Kidney glomerular epithelial cell (primary cell): ENCODE measurements at regions not wholly inside any gene's neighbourhood (a gene's known extent, or its start where the extent isn't known, plus 50 kb on each side); places are given as distances from the start of the nearest gene placed in this dataset.
"Not testable (repeated sequence)": the region's sequence is repeated elsewhere in the genome, so short reads cannot be mapped to it uniquely, and the experiment has no call there.

Experiments
- DNase-seq: peaks from one replicate; lab custom pipeline; 2025; lab: John Stamatoyannopoulos, UW

DNA sequence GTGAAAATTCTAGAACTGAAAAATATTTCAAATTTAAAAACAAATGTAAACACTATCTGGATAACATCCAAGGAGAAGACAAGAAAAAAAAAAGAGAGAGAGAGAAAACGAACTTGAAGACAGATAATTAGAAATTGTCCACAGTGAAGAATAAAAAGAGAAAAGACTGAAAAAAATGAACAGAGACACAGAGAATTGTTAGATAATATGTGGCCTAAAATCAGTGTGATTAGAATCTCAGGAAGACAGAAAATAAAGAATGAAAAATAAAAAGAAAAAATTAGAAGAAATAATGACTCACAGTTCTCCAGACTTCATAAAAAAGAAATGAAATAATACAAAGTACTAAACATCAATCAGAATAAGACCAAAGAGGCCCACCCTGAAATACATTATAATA lies 1209.3 kb downstream of the FSCB start:
- DNase-seq = no peak

DNA sequence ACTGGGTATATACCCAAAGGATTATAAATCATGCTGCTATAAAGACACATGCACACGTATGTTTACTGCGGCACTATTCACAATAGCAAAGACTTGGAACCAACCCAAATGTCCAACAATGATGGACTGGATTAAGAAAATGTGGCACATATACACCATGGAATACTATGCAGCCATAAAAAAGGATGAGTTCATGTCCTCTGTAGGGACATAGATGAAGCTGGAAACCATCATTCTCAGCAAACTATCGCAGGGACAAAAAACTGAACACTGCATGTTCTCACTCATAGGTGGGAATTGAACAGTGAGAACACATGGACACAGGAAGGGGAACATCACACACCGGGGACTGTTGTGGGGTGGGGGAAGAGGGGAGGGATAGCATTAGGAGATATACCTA lies 1211.0 kb downstream of the FSCB start:
- not testable (repeated sequence) for DNase-seq

DNA sequence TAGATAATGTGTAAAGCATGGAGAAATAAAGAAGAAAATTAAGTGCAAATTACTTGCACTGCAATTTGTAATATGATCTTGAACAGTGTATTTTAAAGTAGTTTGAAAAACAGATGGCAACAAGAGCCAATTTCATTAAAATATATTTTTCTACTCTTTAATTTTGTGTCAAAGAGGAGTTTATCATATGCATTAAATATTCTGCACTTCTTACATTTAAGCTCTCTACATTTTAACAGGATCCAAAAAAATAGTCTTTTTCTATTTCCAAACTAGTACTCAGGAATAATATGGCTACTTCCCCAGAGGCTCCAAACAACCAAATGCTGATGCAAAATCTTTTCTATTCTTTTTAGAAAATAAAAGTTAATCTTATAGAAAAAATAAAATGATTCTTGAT lies 1221.5 kb downstream of the FSCB start:
- DNase-seq = no peak

DNA sequence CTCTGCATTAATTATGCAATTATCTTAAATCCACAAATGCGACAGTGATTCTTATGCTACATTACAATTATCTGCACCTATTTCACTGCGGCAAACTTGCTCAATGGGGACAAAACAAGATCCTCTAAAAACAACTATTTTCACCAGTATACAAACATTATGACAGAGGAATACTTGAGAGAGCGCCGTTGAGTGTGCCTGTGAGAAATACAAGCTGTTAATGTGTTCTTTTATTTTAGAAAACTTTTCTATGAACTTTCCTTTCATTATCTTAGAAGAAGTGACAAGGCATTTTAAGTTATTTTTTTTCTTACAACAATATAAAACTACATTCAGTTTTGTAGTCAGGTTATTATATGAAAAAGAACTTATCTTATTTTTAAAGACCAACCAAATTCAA lies 1247.0 kb downstream of the FSCB start:
- no peak for DNase-seq

DNA sequence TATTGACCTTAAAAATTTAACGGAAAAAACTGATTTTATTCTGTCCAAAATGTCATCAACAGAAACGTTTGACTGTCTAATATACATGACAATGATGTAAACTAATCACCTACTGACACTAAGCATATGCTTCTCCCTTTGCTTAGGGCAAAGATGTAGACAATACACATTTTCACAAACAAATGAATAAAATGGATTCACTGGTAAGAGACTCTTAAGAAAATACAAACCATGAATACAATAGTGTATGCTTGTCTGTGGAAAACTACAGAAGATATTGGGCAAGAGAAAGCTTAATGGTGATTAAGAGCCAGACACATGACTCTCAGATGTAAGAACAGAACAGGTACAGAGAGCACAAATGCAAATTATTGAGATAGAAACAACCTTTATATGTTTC lies 1248.7 kb downstream of the FSCB start:
- no peak for DNase-seq

DNA sequence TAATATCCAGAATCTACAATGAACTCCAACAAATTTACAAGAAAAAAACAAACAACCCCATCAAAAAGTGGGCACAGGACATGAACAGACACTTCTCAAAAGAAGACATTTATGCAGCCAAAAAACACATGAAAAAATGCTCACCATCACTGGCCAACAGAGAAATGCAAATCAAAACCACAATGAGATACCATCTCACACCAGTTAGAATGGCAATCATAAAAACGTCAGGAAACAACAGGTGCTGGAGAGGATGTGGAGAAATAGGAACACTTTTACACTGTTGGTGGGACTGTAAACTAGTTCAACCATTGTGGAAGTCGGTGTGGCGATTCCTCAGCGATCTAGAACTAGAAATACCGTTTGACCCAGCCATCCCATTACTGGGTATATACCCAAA lies 1250.1 kb downstream of the FSCB start:
- not testable (repeated sequence) for DNase-seq

DNA sequence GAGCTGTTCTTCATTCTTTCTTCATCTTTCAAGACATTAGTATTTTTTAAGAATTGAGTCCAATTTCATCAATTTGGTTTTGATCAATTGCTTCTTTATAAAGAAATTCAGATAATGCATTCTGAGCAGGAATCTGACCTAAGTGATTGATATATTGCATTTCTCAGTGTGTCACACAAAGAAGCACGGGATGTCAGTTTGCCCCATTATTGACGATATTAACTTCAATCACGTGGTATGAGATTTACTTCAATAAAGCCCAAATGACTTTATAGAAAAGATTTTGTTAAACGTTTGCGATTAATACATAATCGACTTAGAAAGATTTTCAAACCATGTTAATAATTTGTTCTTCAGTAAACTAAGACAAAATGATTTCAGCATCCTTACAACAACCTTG lies 1254.2 kb downstream of the FSCB start:
- no peak for DNase-seq

DNA sequence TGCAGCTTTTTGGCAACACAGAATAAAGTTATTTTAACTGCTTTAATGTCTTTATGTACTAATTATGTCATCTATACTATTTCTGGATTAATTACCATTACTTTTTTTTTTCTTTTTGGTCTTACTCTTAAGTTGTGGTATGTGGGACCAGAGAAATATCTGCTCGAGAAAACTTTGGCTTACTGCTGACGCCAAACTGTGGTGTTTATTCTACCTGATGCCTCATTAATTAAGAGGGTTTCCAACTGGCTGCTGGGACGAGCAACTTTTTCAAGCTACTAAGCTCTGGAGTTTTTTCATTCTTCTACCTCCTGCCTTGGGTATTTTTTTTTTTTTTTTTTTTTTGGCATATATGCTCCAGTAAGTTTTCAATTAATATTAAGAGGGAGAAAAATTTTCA lies 1257.5 kb downstream of the FSCB start:
- DNase-seq = no peak

DNA sequence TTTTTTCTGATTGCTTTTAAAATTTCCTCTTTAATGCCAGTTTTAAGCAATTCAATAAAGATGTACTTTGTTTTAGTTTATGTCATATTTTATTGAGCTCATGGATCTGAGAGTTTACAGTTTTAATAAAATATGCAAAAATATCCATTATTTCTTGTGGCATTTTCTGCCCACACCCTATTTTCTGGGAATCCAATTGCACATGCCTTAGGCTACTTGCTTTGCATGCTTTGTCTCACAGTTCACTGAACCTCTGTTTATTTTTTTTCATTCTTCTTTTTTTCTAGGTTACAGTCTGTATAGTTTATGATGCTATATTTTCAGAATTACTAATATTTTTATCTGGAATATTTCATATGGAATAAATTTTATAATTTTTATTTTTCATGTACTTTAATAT lies 1258.0 kb downstream of the FSCB start:
- no peak for DNase-seq

DNA sequence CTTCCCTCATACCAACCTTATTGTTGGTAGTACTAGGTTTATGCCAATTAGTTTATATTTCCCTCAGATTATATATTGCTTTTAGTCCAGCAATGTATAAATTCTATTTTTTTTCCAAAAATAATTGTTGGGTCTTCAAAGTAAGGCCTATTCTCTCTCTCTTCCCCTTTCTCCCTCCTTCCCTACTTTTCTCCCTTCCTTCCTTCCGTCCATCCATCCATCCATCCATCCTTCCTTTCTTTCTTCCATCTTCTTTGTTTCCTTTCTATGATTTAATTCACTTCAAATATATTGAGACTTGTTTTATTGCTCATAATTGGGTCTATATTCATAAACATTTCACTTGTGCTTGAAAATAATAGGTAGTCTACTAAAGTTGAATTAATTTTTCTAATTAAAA lies 1259.2 kb downstream of the FSCB start:
- DNase-seq = no peak

DNA sequence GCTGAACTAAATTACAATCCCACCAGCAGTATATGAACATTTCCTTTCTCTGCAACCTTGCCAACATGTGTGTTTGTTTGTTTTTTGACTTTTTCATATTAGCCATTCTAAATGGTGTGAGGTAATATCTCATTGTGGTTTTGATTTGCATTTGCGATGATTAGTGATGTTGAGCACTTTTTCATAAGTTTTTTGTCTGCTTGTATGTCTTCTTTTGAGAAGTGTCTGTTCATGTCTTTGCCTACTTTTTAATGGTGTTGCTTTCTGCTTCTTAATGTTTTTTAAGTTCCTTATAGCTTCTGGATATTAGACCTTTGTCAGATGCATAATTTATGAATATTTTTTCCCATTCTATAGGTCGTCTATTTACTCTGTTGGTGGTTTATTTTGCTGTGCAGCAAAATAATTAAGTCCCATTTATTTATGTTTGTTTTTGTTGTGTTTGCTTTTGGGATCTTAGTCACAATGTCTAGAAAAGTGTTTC lies 1262.9 kb downstream of the FSCB start:
- no peak for DNase-seq

DNA sequence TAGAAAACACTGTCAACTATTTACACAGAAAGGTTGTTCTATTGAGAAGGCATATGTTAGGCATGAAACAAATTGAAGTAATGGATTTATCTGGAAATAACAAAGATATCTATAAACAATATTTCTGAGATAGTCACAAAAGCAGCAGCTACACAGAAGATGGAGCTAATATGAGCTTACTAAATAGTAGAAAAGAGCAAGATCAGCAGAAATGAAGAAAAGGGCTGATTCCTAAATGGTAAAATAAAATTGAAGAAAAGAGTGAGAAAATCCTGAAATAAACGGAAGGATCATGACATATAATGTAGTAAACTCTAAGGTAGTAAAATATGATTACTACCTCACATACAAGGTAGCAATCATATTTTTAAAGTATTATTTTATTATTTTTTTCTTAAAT lies 1263.9 kb downstream of the FSCB start:
- no peak for DNase-seq

DNA sequence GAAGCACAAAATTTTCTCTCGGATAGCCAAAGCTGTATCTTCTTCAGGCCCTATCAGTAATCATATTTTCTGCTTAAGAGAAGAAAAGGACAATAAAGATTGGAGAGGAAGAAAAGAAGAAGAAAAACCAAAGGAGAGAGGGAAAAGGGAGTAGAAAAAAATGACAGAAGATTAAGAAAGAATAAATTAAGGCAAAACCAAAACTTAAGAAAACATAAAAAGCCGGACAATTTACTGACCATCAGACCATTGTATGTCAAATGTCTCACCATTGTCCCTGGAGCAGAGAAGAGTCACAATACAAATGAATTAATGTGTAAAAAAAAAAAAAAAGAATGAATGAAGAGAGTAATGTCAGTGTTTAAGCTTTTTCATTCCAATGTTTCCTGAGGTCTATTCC lies 1274.8 kb downstream of the FSCB start:
- DNase-seq = no peak

DNA sequence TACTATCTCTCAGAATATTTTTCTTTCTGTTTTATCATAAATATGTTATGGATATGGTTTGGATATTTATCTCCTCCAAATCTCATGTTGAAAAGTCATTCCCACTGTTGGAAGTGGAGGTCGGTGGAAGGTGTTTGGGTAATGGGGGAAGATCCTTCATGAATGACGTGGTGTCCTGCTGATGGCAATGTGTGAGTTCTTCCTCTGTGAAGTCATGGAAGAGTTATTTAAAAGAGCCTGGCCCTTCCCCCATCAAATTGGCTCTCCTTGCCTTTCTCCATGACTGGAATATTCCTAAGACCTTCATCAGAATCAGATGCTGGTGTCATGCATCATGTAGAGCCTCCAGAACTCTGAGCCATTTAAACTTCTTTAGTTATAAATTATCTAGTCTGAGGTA lies 1291.6 kb downstream of the FSCB start:
- DNase-seq = no peak

DNA sequence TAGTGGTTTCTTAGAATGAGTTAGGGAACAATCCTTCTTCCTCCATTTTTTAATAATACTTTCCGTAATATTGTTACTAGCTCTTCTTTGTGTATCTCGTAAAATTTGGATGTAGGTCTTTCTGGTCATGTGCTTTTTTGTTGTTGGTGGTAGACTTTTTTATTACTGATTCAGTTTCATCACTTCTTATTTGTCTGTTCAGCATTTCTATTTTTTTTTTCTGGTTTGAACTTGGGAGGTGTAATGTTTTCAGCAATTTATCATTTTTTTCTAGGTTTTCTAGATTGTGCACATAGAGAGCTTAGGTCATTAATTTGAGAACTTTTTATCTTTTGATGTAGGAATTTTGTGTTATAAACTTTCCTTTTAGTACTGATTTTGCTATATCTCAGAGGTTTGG lies 1299.9 kb downstream of the FSCB start:
- DNase-seq = no peak

DNA sequence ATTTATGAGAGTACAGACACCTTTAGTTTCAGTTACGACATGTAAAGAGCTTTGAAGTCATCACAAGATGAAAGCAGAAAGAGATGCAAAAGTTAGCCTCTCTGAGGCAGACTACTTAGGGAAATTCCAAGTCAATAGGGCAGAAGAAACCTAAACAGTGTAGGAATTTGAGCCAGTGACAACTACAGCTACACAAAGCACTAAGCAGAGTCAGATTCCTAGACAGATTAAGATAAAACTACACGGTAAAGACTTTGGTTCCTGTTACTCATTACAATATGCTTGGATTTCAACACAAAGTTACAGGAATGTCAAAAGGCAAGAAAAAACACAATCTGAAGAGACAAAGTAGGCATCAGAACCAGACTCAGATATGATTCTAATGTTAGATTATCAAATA lies 1302.3 kb downstream of the FSCB start:
- DNase-seq = peak; percentile 17

DNA sequence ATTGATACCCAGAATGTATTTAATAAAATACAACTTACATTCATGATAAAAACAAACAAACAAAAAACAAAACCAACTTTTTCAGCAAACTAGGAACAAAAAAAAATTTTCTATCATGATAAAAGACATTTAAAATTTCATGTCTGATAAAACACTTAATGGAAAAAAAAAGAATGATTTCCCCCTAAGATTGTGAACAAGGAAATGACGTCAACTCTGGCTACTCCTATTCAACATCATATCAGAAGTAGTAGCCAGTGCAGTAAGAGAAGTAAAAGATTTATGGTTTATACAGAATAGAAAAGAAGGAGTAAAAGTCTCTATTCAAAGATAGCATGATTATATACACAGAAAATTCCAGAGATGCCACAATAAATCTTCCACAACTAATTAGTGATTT lies 1306.6 kb downstream of the FSCB start:
- no peak for DNase-seq

DNA sequence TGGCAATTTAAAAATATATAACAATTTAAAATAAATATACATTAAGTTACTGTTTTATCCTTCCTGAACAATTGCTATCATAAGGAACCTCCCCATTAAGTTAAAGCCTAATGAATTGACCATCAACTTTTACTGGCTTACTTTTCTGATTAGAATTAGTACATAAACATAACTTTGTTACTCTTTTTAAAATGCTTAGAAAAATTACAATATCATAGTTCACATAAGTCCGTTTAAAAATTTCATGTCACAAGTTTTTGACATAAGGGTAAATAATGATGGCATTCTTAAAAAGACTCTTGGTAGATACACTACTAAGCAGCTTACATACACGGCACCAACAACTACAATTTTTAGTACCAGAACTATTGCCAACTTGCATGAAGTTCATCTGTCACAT lies 1308.6 kb downstream of the FSCB start:
- DNase-seq = no peak

DNA sequence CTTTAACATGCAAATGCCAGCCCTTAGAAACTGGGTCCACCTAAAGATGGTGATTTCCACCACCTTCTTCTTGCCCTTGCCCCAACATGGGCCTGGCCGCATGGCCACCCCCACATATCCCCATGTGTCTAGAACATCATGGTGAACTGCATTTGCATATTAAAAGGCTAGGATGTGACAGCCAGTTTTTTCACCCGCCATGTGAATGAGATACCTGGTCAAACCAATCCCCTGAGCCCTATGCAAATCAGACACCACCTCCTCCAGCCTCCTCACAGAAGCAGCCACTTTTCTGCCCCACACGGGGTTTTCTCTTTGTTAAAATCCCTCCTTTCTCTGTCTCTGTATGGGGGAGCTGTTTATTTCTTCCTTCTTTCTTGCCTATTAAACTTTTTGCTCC lies 1322.5 kb downstream of the FSCB start:
- DNase-seq = no peak

DNA sequence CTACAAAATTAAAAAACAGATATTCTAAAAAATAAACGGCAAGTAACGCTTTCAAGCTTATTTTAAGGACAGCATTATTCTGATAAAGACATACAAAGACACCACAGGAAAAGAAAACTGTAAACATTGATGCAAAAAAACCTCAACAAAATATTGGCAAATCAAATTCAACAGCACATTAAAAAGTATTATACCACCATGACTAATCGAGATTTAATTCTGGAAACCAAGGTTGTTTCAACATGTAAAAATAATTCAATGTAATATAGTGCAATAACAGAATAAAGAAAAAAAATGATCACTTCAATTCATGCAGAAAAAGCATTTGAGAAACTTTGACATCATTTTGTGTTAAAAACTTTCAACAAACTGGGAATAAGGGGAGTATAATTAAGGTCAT lies 1323.2 kb downstream of the FSCB start:
- DNase-seq = no peak

DNA sequence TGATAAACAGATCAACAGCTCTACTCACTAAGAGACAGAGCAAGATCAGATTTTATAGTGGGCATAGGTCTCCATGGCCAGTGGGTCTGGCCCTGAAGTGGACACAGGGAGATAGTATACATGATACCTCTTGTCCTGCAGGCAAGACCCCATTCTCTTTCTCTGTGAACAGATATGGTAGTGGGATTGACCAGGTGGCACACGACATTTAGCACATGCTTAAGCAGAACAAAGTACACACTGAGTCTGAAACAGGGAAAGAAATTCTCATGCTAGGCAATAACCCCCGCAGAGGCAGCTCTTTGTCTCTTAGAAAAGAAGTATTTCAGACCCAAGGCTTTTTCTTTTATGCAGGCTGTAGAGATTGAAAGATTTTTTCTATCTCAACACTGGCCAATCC lies 1331.2 kb downstream of the FSCB start:
- DNase-seq = no peak

DNA sequence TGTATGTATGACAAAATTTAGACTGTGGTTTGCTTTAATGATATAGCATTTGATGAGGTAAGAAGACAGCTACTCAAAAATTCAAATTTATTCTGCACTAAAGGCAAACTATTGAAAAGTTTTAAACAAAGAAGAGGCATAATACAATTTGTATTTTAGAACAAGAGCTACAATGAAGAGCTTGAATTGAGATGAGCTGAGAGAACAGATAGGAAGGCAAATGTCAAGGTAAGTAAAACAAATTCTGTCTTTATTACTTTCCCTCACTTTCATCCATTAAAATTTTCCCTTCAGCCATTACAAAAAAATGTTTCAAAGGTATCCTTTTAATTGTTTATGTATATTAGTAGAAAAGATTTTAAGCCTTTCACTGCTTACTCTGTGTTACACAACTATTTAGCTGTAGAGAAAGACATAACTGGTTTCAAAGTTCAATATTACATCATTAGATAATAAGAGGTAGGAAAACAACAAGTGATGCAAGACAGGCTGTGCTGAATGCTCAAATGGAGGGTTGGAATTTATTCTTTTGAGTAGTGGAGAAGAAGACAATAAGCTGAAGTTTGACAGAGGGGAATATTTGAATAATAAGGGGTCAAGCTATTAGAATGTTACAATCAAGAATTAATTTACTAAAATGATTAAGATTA lies 1334.1 kb downstream of the FSCB start:
- DNase-seq = no peak

DNA sequence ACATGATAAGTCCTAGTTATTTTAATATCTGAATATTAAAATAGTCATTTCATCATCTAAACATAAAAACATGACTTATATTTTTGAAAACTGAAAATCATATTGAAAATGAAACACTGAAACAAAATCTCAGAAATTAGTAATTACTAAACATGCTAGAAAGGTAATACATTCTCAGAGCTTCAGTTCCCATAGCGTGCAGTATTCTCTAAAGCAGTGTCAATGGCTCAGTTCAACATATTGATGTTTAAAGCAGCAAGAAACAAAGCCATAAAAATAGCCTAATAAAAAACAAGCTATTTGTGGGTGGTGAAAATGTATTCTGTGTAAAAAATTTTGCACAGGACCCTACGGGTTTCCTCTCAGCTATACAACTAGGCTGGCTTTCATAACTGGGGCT lies 1337.4 kb downstream of the FSCB start:
- no peak for DNase-seq

DNA sequence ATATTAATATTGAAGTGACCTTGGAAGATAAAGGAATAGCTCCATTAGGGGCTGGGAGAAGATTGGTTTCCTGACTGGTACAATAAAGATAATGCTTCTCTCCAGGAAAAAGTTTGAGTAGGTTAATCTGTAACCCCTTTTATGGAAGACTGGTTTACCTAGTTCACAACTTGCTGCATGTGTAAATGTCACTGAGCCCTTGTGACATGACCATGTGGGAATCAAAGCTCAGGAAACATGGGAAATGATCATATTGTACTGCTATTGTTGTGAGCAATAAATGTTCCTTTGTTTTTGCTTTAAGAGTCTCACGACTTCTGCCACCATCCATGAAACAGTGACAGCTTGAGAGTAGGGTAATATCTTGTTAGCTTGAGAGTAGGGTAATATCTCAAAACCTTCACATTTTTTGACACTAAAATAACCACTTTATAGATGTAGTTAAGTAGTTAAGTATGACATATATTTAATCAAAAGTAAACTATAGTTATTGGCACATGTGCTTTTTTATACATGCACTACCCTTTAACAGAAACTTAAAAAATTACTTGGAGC lies 1338.6 kb downstream of the FSCB start:
- no peak for DNase-seq
